H9 (cell line): ENCODE measurements at regions not wholly inside any gene's neighbourhood (a gene's known extent, or its start where the extent isn't known, plus 50 kb on each side); places are given as distances from the start of the nearest gene placed in this dataset.

Experiments used
- DNase-seq: peaks from one replicate; pipeline ENCODE4 v3.0.0-alpha.2; 2017
- H2AFZ ChIP-seq: one replicate; pipeline ENCODE4 v1.6.1; 2013; ENCODE audit warnings: mild to moderate bottlenecking, low read length, control low read depth, moderate library complexity
- H2AK5ac ChIP-seq: 2 replicates; pipeline ENCODE4 v1.6.1; 2013; ENCODE audit warnings: low read length, control low read depth, mixed read lengths; ENCODE audit not compliant: insufficient read length
- H2BK120ac ChIP-seq: one replicate; pipeline ENCODE4 v1.6.1; 2013; ENCODE audit warnings: low read depth, mild to moderate bottlenecking, low read length, control low read depth, inconsistent platforms; ENCODE audit not compliant: poor library complexity, severe bottlenecking
- H2BK12ac ChIP-seq: 2 replicates; pipeline ENCODE4 v1.6.1; 2013; ENCODE audit warnings: low read length, control low read depth, mixed read lengths, low read depth; ENCODE audit not compliant: insufficient read length
- H2BK15ac ChIP-seq: 2 replicates; pipeline ENCODE4 v1.6.1; 2013; ENCODE audit warnings: low read depth, low read length, control low read depth
- H2BK20ac ChIP-seq: one replicate; pipeline ENCODE4 v1.6.1; 2013; ENCODE audit warnings: low read depth, mild to moderate bottlenecking, low read length, control low read depth, inconsistent platforms; ENCODE audit not compliant: poor library complexity, severe bottlenecking
- H2BK5ac ChIP-seq: 2 replicates; pipeline ENCODE4 v1.6.1; 2013; ENCODE audit warnings: low read length, control low read depth, mixed read lengths; ENCODE audit not compliant: insufficient read length
- H3K14ac ChIP-seq: 2 replicates; pipeline ENCODE4 v1.6.1; 2013; ENCODE audit warnings: low read length, control low read depth; ENCODE audit not compliant: insufficient read depth
- H3K18ac ChIP-seq: 2 replicates; pipeline ENCODE4 v1.6.1; 2013; ENCODE audit warnings: low read depth, mild to moderate bottlenecking, mixed read lengths, low read length, control low read depth; ENCODE audit not compliant: insufficient read length
- H3K23ac ChIP-seq: 2 replicates; pipeline ENCODE4 v1.6.1; 2013; ENCODE audit warnings: low read length, control low read depth, mixed read lengths, low read depth; ENCODE audit not compliant: insufficient read length
- H3K23me2 ChIP-seq: 2 replicates; pipeline ENCODE4 v1.6.1; 2013; ENCODE audit warnings: low read depth, mild to moderate bottlenecking, mixed read lengths, low read length, control low read depth; ENCODE audit not compliant: insufficient read length, poor library complexity, severe bottlenecking
- H3K27ac ChIP-seq: 2 replicates; pipeline ENCODE4 v1.5.1; 2013; ENCODE audit warnings: low read length, control low read depth, mixed read lengths, low read depth; ENCODE audit not compliant: insufficient read length
- H3K27me3 ChIP-seq: 2 replicates; pipeline ENCODE4 v1.6.1; 2013; ENCODE audit warnings: low read length, control low read depth, inconsistent platforms; ENCODE audit not compliant: insufficient read depth
- H3K4ac ChIP-seq: 2 replicates; pipeline ENCODE4 v1.6.1; 2013; ENCODE audit warnings: low read depth, mild to moderate bottlenecking, control low read depth, inconsistent platforms, low read length, moderate library complexity
- H3K4me1 ChIP-seq: 2 replicates; pipeline ENCODE4 v1.6.1; 2013; ENCODE audit warnings: low read length, control low read depth, inconsistent platforms; ENCODE audit not compliant: insufficient read depth
- H3K4me2 ChIP-seq: 2 replicates; pipeline ENCODE4 v1.6.1; 2013; ENCODE audit warnings: low read length, control low read depth, mixed read lengths; ENCODE audit not compliant: insufficient read length, insufficient read depth
- H3K56ac ChIP-seq: 2 replicates; pipeline ENCODE4 v1.6.1; 2013; ENCODE audit warnings: low read depth, mild to moderate bottlenecking, mixed read lengths, low read length, control low read depth; ENCODE audit not compliant: insufficient read length
- H3K79me1 ChIP-seq: 2 replicates; pipeline ENCODE4 v1.6.1; 2013; ENCODE audit warnings: low read depth, mild to moderate bottlenecking, moderate library complexity, low read length, control low read depth, inconsistent platforms; ENCODE audit not compliant: insufficient read depth, poor library complexity, severe bottlenecking
- H3K79me2 ChIP-seq: 2 replicates; pipeline ENCODE4 v1.6.1; 2013; ENCODE audit warnings: low read length, control low read depth, inconsistent platforms; ENCODE audit not compliant: insufficient read depth
- H3K9ac ChIP-seq: 2 replicates; pipeline ENCODE4 v1.6.1; 2013; ENCODE audit warnings: low read length, control low read depth, mixed read lengths; ENCODE audit not compliant: insufficient read length; ENCODE audit errors: extremely low read depth
- H3K9me3 ChIP-seq: one replicate; pipeline ENCODE4 v1.6.1; 2013; ENCODE audit warnings: low read depth, low read length, inconsistent platforms; ENCODE audit not compliant: control insufficient read depth
- H3T11ph ChIP-seq: one replicate; pipeline ENCODE4 v1.6.1; 2013; ENCODE audit warnings: mild to moderate bottlenecking, low read length, control low read depth, inconsistent platforms
- H4K20me1 ChIP-seq: one replicate; pipeline ENCODE4 v1.6.1; 2013; ENCODE audit not compliant: control insufficient read depth, insufficient read length, insufficient read depth
- H4K5ac ChIP-seq: 2 replicates; pipeline ENCODE4 v1.6.1; 2013; ENCODE audit warnings: low read depth, mild to moderate bottlenecking, mixed read lengths, low read length, control low read depth; ENCODE audit not compliant: insufficient read length
- H4K8ac ChIP-seq: replicated peaks from 2 replicates; pipeline ENCODE4 v1.6.1; 2013; ENCODE audit warnings: low read length, control low read depth, mixed read lengths, low read depth; ENCODE audit not compliant: insufficient read length
- H4K91ac ChIP-seq: 2 replicates; pipeline ENCODE4 v1.6.1; 2013; ENCODE audit warnings: low read depth, mild to moderate bottlenecking, moderate library complexity, mixed read lengths, low read length, control low read depth; ENCODE audit not compliant: insufficient read length
- H3K27ac Mint-ChIP-seq, 3 experiments: 2 replicates in 2 of 3; 3 replicates in 1 of 3; pipeline ENCODE4 v1.8.0; 2020 to 2021; ENCODE audit warnings: mixed read lengths in 3 of 3, mild to moderate bottlenecking in 1 of 3, moderate library complexity in 1 of 3
- H3K27me3 Mint-ChIP-seq: 2 replicates; pipeline ENCODE4 v1.8.0; 2021; ENCODE audit warnings: low read depth, mild to moderate bottlenecking, moderate library complexity, mixed read lengths
- H3K36me3 Mint-ChIP-seq, 3 experiments: 2 replicates in 2 of 3; 3 replicates in 1 of 3; pipeline ENCODE4 v1.8.0; 2020 to 2021; ENCODE audit warnings: low read depth in 3 of 3, mixed read lengths in 3 of 3; ENCODE audit not compliant: insufficient read depth in 1 of 3
- H3K4me1 Mint-ChIP-seq, 2 experiments: 2 replicates each; pipeline ENCODE4 v1.8.0; 2020; ENCODE audit warnings: mixed read lengths in 2 of 2
- H3K4me3 Mint-ChIP-seq, 2 experiments: 2 replicates in 1 of 2; 3 replicates in 1 of 2; pipeline ENCODE4 v1.8.0; 2020 to 2021; ENCODE audit warnings: mild to moderate bottlenecking in 2 of 2, mixed read lengths in 2 of 2, moderate library complexity in 1 of 2
- H3K9me3 Mint-ChIP-seq, 2 experiments: 2 replicates in 1 of 2; 3 replicates in 1 of 2; pipeline ENCODE4 v1.8.0; 2020; ENCODE audit warnings: mild to moderate bottlenecking in 2 of 2, mixed read lengths in 2 of 2, moderate library complexity in 1 of 2
- CTCF ChIP-seq: fragments of 200-600 bp; sonication (generic); conservative IDR thresholded peaks from 3 replicates; pipeline ENCODE4 v1.8.0; 2021; ENCODE audit warnings: antibody characterized with exemption, mild to moderate bottlenecking
- WGBS: extraction: QIAGEN DNeasy Blood & Tissue Kit; methylation state at CpG from one replicate; pipeline ENCODE4 v1.1.7; 2013; ENCODE audit warnings: missing lambda C conversion rate, low lambda C conversion rate, mixed read lengths; ENCODE audit not compliant: insufficient read length; ENCODE audit errors: extremely low coverage; 5-methylcytosine and 5-hydroxymethylcytosine counted together

- Histone ChIP-seq H2BK120ac (no peak overlapping the region), H3K23ac (no peak overlapping the region), H3K9me3 (no peaks in the 10 kb centered on the region), H3T11ph (no peak overlapping the region), H4K20me1 (no peaks in the 10 kb centered on the region), H2BK12ac (no peak overlapping the region), H2AFZ (no peak overlapping the region), H3K9ac (no peak overlapping the region), H3K79me2 (no peaks in the 10 kb centered on the region), H2BK20ac (no peak overlapping the region), H3K79me1 (no peaks in the 10 kb centered on the region), H4K91ac (no peak overlapping the region), H2BK5ac (no peak overlapping the region), H3K18ac (no peak overlapping the region), H3K4me1 (peaks cover 3% of the 10 kb centered on the region; the same call in 1 of the 2 replicates), H3K23me2 (no peaks in the 10 kb centered on the region), H3K4ac (no peak overlapping the region), H3K27me3 (no peaks in the 10 kb centered on the region), H3K27ac (no peak overlapping the region), H4K8ac (no peak overlapping the region), H4K5ac (no peak overlapping the region), H3K56ac (no peak overlapping the region), H2AK5ac (no peak overlapping the region), H3K4me2 (no peak overlapping the region), H2BK15ac (no peak overlapping the region), H3K14ac (no peak overlapping the region)
- no CpG with 5 or more reads among the region's 18 CpGs for WGBS
- H3K27ac Mint-ChIP-seq: no peak overlapping the region
- no peak for DNase-seq
- peaks cover 33 to 39% of the 10 kb centered on the region in 2 experiments for H3K4me1 Mint-ChIP-seq
- no peak overlapping the region for H3K4me3 Mint-ChIP-seq
- no peak for TF ChIP-seq CTCF
- peaks cover 2 to 13% (median 3%) of the 10 kb centered on the region in 3 experiments; a peak in 5 of 7 replicates for H3K36me3 Mint-ChIP-seq
- peaks cover 16% of the 10 kb centered on the region for H3K27me3 Mint-ChIP-seq
- peaks cover 10 to 13% of the 10 kb centered on the region in 2 experiments; a peak in 4 of 5 replicates for H3K9me3 Mint-ChIP-seq
Observed at GRCh38 chr22:48309115-48309705, 1518.5 kb downstream of the BRD1 start.
